Cardiac fibroblast (primary cell): ENCODE measurements at regions not wholly inside any gene's neighbourhood (a gene's known extent, or its start where the extent isn't known, plus 50 kb on each side); places are given as distances from the start of the nearest gene placed in this dataset.
A peak's percentile ranks its signal among the peaks of the same experiment; 100 is the strongest.

Experiments
- DNase-seq, 2 donors: peaks; one replicate each; pipeline versions ENCODE4 v3.0.0 to v3.0.0-alpha.2; 2010; ENCODE audit warnings: low read depth in 2 of 2
- H3K4me3 ChIP-seq, 2 donors: replicated peaks in 1 of 2; 1 replicate in 1 of 2; 2 replicates in 1 of 2; pipeline ENCODE4 v1.5.1; 2011; ENCODE audit warnings: low read depth in 2 of 2, low read length in 2 of 2, mild to moderate bottlenecking in 2 of 2, moderate library complexity in 1 of 2
- TF ChIP-seq, protein P1 (sequence below): IDR thresholded peaks from one replicate; pipeline ENCODE4 v1.5.1; 2011; ENCODE audit warnings: low read depth, mild to moderate bottlenecking, low read length, inconsistent platforms

DNA sequence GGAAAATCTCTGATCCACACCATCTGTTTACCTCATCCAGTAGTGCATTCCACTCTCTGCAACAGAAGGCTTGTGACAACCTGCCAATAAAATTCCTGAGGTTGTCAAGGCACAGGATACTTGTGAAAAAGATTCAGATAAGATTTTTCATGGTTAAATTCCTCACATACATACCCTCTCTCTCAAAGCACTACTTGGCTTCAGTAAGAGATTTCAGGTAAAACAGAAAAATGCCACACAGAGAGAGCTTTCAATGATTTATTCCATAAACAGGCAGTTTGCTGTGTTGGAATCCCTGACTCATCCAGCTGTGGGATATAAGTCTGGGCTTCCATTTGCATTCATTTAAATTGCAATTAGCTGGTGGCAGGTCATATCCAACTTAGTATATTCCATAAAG is 99.7 kb upstream of the CAV2 start:
- no peak overlapping the region for H3K4me3 ChIP-seq
- DNase-seq = peak; percentile 15 to 62
- TF ChIP-seq, protein P1, sequence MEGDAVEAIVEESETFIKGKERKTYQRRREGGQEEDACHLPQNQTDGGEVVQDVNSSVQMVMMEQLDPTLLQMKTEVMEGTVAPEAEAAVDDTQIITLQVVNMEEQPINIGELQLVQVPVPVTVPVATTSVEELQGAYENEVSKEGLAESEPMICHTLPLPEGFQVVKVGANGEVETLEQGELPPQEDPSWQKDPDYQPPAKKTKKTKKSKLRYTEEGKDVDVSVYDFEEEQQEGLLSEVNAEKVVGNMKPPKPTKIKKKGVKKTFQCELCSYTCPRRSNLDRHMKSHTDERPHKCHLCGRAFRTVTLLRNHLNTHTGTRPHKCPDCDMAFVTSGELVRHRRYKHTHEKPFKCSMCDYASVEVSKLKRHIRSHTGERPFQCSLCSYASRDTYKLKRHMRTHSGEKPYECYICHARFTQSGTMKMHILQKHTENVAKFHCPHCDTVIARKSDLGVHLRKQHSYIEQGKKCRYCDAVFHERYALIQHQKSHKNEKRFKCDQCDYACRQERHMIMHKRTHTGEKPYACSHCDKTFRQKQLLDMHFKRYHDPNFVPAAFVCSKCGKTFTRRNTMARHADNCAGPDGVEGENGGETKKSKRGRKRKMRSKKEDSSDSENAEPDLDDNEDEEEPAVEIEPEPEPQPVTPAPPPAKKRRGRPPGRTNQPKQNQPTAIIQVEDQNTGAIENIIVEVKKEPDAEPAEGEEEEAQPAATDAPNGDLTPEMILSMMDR = no peak

DNA sequence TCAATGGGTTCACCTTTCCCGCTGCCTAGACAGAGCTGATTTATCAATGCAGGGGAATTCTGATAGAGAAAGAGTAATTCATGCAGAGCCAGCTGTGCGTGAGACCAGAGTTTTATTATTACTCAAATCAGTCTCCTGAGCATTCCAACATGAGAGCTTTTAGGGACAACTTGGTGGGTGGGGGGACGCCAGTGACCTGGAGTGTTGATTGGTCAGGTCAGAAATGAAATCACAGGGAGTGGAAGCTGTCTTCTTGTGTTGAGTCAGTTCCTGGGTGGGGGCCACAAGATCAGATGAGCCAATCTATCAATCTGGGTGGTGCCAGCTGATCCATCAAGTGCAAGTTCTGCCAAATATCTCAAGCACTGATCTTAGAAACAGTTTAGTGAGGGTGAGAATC is 99.0 kb upstream of the CAV2 start:
- TF ChIP-seq, protein P1 = no peak
- DNase-seq = no peak
- H3K4me3 ChIP-seq = no peak overlapping the region

DNA sequence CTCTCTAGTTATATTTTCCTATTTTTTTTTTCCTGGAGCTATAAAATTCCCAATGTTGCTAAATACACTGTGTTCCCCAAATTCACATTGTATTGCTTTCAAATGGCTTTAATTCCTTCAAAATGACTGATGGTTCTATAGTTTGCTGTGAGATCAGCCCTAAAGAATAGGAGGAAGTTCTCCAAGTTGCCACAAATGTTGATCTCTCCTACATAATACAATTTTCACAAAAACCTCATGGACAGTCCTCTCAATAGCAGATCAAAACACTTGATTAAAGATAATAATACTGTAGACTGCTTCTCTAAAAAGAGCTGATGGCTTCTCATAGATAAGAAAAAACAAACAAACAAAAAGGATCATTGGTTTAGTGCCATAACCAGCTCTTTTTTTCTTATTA is 97.8 kb upstream of the CAV2 start:
- no peak overlapping the region for H3K4me3 ChIP-seq
- DNase-seq = no peak
- TF ChIP-seq, protein P1 = no peak

DNA sequence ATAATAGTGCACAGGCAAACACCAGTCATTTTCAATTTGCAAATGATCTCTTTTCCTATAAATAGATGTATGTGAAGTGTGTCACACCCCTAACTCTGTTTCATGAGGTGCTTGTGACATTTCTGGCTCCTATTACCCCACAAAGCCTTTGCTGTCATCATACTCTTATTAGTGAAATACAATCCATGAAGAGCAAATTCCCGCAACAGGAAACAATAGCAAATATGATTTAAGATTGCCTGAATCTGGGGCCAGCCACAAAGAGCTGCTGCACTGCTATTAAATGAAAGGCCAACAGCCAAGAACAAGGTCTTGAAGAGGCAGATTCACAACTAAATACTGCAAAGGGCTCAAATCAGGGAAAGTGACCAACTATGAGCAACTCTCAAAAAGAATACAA is 96.3 kb upstream of the CAV2 start:
- TF ChIP-seq, protein P1 = no peak
- DNase-seq = peak; percentile 38
- H3K4me3 ChIP-seq = no peak overlapping the region

DNA sequence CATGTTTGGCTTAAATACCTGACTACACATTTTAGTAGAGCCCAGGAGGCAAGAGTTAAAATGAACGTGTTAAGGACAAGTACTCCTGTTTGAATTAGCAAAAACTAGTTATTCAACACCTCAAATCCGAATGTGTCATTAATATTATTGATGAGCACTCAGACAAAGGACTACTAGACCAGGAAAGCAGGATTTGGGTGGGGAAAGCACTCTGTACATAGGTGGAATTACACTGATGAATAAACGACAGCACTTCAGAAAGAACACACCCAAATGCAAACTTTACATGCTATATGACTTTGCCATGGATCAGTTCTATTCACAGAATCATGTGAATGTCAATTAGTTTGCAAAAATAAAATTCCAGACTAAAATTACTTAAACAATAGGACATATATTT is 95.1 kb upstream of the CAV2 start:
- DNase-seq = no peak
- TF ChIP-seq, protein P1 = no peak

DNA sequence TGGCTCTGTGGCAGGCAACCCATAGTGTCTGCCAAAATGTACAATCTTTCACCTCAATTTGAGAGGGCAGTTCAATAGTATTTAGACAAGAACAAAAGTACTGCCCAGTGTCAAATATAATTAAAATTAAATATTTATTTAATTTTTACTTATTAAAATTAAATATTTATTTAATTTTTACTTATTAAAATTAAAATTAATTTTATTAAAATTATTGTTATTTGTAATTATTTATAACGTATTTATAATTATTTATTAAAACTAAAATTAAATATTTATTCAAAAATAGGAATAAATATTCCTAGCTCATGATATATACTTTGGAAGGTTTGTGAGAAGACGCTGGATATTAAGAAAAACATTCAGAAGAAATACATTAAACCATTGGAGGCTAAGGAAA is 93.7 kb upstream of the CAV2 start:
- no peak for DNase-seq
- TF ChIP-seq, protein P1 = no peak
- no peak overlapping the region for H3K4me3 ChIP-seq

More for the DNA sequence above, 95.1 kb upstream of the CAV2 start:
- no peak overlapping the region for H3K4me3 ChIP-seq

DNA sequence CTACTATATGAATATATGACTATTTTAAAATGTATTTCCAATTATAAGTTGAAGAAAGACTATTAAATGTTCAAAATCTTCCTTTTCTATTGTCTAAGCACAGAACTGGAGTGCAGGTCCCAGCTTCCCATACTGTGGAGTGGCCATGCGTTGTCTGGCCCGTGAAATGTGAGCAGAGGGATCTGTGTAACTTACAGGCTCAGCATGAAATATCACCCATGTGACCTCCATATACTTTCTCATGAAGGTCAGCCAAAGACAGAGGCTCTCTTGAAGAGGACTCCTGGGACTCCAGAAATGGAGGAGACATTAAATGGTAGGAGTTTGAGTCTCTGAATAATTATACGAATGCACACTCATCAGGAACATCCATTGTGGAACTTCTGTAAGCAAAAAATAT is 92.4 kb upstream of the CAV2 start:
- no peak overlapping the region for H3K4me3 ChIP-seq
- TF ChIP-seq, protein P1 = no peak
- peak in 1 of 2 donors; percentile 46 for DNase-seq
